Stimulated activated CD4-positive, alpha-beta T cell treated with anti-CD3 and anti-CD28 coated beads, TNF-alpha, amount 100 ng/mL, for 24 hours (primary cell): ENCODE measurements at regions not wholly inside any gene's neighbourhood (a gene's known extent, or its start where the extent isn't known, plus 50 kb on each side); places are given as distances from the start of the nearest gene placed in this dataset.
"Not testable (repeated sequence)": the region's sequence is repeated elsewhere in the genome, so short reads cannot be mapped to it uniquely, and the experiment has no call there.

ENCODE experiments used
- DNase-seq, 3 experiments: peaks; one replicate each; pipeline ENCODE4 v3.0.0-alpha.2; 2020; ENCODE audit warnings: low read depth in 3 of 3

GRCh38 chr6:140388192-140388802 is 1013.8 kb upstream of the CITED2 start:
- DNase-seq: no peak

- no peak for DNase-seq
These were observed 1011.2 kb upstream of the CITED2 start for GRCh38 chr6:140385679-140386078.

- DNase-seq: no peak
These were observed 1007.9 kb upstream of the CITED2 start for GRCh38 chr6:140382355-140382754.

- no peak for DNase-seq
These were observed 1006.2 kb upstream of the CITED2 start for GRCh38 chr6:140380427-140381218.

- DNase-seq: no peak
These were observed 1005.5 kb upstream of the CITED2 start for GRCh38 chr6:140379919-140380318.

GRCh38 chr6:140376209-140376608 is 1001.8 kb upstream of the CITED2 start:
- no peak for DNase-seq

GRCh38 chr6:140373728-140374127 is 999.3 kb upstream of the CITED2 start:
- not testable (repeated sequence) for DNase-seq

GRCh38 chr6:140372064-140372463 is 997.6 kb upstream of the CITED2 start:
- DNase-seq: no peak

GRCh38 chr6:140370976-140371870 is 996.8 kb upstream of the CITED2 start:
- no peak for DNase-seq

GRCh38 chr6:140370441-140370840 is 996.0 kb upstream of the CITED2 start:
- DNase-seq: no peak

- DNase-seq: no peak
These were observed 992.5 kb upstream of the CITED2 start for GRCh38 chr6:140366991-140367390.

- DNase-seq: no peak
These were observed 990.5 kb upstream of the CITED2 start for GRCh38 chr6:140364916-140365315.

GRCh38 chr6:140360651-140361050 is 986.2 kb upstream of the CITED2 start:
- no peak for DNase-seq

GRCh38 chr6:140355476-140355875 is 981.0 kb upstream of the CITED2 start:
- DNase-seq: no peak

- DNase-seq: no peak
These were observed 979.8 kb upstream of the CITED2 start for GRCh38 chr6:140354296-140354695.

GRCh38 chr6:140353536-140353935 is 979.1 kb upstream of the CITED2 start:
- no peak for DNase-seq

GRCh38 chr6:140346428-140346827 is 972.0 kb upstream of the CITED2 start:
- DNase-seq: no peak

- no peak for DNase-seq
These were observed 971.5 kb upstream of the CITED2 start for GRCh38 chr6:140345935-140346334.

GRCh38 chr6:140344142-140344913 is 969.9 kb upstream of the CITED2 start:
- no peak for DNase-seq

GRCh38 chr6:140343128-140343527 is 968.7 kb upstream of the CITED2 start:
- DNase-seq: no peak

- no peak for DNase-seq
These were observed 966.8 kb upstream of the CITED2 start for GRCh38 chr6:140341272-140341671.

- DNase-seq: no peak
These were observed 966.3 kb upstream of the CITED2 start for GRCh38 chr6:140340795-140341194.
